GM11168 (cell line): ENCODE measurements at regions not wholly inside any gene's neighbourhood (a gene's known extent, or its start where the extent isn't known, plus 50 kb on each side); places are given as distances from the start of the nearest gene placed in this dataset.

ENCODE experiments used
- in situ Hi-C: fragments of 300-500 bp; cut with MboI; formaldehyde crosslinking; loops from one replicate; pipeline ENCODE4 v1.12.0; 2022; ENCODE audit warnings: low sequenced_read_pairs; ENCODE audit not compliant: unreplicated experiment

DNA sequence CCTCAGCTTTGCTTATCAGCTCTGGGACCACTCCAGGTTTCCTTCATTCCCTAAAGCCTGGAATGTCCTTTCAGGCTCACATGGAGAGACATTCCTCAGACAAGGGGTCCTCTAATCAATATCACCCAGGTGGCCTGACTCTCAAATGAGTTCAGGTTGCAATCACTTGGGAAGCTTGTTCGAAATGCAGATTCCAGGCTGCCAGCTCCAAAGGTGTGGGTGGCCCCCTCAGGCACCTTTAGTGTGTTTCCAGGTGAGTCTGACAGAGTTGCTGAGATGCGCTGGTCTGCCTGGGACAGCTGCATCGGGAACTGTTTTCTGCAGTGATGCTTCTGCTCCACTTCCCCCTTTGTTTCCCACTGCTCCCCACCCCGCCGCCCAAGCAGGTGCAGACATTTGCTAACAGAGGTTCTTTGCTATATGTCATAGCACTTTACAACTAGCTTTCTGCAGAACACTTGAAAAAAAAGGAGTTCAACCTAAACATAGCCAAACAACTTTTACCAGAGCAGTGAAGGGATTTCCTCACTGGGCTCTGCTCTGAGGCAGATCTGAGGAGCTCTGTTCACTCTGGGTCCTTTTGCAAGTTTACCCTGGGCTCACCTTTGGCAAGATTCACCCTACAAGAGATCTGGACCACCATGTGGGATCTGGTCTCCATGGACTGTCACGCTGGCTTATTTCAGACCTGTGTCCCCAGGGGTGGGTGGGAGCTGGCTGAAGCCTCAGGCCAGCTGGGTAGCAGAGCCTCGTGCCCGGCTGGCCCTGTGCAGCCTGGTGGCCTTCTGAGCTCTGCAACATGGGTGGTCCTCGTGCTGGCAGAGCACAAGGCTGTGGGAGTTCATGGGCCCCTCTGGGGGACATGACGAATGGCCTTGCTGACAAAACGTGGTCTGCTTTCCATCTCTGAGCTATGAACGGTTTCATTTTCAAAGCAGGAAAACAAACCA is 539.6 kb downstream of the CCDC171 start:
- in situ Hi-C loops: no loop called here

DNA sequence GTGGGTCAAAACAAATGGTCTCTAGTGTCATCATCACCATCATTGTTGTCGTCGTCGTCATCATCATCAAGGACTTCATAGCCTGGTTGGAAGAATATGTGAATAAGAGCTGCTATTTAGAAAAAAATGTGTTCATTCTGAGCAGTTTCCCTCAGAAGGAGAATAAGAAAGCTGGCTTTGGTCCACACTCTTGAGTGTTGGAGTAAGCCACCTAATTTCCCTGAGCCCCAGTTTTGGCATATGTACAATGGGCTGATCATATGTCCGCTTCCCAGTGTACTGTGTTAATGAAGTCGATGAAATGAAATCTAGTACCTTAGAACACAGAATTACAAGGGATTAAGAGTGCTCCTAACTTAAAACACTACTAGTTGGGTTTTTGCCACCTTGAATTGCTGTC is 545.5 kb downstream of the CCDC171 start:
- in situ Hi-C loops: no loop called here

DNA sequence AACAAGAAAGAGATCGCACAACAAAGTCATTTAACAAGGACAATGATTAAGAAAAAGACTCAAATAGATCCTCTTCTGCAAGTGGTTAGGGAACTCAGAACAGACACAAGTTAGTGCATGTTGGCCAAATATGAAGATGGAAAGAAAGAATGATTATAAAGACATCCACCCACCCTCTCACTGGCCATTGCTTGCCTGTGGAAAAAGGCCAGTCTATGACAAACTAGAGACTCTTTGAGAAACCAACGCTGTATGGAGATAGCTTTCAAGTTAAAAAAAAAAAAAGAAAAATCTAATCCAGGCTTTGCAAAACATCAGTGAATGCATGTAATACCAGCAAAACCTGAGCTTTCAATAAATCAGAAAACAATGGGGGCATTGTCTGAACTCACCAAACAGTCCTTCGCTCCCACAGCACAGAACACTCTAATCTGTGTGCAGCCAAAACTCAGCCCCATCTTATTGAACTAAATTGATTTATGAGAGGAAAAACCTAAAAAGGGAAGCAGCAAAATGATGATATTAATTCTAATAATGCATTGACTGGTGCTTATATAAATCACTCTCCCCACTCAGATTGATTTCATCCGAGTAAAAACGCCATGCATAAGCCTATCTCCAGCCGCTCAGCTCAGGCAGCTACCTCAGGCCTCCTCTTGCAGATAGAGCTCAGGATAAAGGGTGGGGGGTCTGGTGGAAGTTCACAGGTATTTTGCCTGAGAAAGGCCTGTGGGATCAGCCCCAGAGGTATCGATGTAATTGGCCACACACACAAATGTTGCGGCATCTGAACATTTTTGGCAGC is 547.1 kb downstream of the CCDC171 start:
- in situ Hi-C loops: no loop called here

DNA sequence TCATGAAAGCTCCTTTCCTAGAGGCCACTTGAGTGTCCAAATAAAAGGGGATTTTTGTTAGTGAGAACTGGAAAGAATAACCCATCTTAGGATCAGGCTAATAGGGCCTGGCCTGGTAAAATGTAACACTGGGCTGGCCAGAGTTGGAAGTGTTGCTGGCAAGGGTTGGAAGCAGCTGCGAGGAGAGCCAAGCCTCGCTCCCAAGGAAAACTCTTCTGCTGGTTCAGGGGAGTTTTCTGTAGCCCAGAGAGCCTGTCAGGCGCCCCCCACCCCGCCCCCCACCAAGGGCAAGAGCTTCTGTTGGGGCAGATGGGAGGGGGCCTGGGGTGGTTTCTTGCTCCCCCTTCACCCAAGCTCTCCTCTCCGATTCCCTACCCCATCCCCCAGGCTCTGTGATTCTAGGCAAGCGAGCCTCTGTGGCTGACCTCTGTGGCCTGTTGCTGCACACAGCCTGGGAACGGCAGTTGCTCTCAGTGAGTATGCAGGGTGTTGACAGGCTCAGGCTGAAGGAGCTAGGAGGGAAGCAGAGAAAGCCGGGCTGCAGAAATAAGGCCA is 547.8 kb downstream of the CCDC171 start:
- in situ Hi-C loops: no loop called here

DNA sequence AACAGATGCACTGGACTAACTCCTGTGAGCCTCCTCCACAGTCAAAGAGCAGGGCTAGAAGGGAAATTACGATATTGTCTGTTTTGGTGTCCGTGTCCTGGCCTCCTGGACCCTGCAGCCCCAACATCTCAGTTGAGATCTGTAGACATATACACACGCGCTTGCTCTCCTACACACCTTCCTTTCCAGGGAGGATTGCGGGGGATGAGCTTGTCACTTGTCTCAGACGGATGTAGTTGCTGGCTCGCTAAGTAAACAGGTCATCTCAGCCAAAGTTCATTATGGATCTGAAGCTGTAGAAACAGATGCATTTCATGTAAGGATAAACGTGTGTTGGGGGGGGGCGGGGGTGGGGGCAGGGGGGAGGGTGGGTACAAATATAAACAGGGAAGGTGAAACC is 549.3 kb downstream of the CCDC171 start:
- in situ Hi-C loops: no loop called here

DNA sequence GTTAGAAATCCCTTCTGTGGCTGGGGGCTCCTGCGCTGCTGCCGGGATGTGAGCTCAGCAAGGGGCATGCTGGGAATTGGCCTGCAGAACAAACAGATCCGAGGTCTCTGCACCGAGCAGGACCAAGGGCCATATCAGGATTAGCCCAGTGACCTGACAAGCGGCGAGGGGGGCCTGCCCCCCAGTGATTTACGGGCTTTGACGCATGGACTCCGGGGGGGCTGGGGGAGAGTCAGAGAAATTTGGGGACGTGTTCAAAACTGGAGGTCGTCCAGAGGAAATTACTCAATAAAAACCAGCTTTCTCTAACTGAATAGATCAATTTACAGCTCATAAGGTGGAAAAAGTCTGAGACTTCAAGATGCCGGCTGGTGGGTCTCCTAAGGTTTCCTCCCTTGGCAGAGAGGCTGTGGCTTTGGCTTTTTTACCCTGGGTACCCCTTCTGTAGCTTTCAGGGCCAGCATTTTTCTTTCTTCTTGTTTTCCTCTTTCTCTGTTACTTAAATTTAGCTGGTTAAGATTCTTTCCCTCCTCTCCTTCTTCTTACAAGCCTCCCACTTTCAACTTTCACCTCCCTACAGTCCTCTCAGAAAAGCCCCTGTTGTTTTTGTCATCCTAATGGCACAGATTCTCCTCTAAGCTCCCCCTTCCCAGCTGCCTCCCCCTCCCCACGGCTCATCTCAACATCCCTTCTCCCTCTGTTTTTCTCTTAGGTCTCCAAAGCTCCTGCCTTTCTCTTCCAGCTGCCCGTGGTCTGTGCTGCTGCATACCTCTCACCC is 551.0 kb downstream of the CCDC171 start:
- in situ Hi-C loops: no loop called here

DNA sequence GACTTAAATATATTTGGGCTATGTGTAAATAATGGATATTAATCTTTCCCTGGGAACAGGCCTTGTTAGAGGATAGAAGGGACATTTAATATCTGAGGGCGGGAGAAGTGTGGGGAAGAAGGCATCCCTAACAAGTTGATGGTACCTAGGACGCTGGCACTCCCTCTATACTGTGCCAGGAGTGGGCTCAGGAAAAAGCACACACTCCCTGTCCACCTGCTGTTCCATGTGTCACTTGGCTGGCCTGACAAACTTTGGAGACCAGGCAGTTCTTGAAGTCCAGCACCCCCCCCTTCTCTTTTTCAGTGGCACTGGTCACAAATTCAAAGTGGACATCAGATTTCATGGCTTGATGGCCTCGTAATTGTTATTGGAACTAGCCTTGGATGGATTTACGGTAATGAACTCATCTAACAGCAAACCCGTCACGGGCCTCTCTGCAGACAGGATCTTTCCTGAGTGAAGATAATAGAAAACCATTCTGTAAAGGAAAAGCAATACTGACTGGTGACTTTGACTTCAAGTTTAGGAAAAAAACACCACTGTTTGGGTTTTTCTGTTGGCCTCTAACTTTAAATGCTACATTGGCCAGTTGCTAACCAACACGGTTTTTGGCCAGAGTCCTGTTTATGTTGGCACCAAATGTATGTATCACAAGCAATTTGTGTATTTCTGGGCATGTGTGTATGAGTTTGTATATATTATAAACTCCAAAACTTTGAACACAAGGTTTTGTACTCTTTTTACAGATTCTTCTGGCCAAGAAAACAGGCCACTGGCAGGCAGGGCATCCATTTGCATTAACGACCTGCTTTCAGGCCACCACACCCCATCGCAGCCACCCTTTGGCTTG is 552.6 kb downstream of the CCDC171 start:
- in situ Hi-C loops: no loop called here

DNA sequence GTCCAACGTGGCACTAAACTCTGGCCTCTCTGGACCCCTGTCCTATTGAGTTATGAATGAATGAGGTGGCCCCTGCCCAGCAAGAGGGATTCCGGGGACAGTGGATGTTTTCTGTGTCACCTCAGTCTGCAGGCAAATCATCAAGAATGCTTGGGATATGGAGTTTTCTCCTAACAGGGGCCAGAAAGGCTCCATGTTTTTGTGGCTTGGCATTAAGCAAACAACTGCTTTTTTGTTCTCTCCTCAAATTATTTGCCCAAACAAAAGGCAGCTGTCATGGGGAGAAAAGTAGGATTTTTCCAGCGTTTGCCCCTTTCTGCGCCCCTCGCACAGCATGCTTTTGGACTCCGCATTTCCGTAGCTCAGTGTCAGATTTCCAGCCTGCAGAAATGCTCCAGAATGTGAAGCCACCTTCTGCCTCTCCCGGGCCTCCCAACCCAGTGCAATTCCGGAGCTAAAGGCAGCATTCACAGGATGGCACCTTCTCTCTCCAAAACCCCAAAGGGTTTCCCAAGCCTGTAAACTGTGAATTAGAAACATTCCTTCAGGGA is 553.3 kb downstream of the CCDC171 start:
- in situ Hi-C loops: no loop called here

DNA sequence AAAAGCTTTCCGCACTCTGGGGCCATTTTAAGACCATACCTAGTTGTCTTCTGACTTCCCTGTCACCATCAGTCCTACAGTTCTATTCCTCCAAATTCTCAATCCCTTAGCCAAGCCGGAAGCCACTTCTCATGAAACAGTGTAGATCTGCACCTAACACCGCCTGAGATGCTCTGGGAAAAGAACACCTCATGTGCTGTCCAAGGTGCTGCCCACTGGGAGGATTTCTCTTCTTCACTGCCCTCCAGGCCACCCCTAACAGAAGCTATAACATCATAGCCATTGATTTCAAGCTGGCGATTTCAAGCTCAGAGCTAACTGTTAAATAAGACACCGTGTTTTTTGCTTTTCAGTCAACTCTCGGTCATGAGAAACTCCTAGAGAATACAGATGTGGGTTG is 559.3 kb downstream of the CCDC171 start:
- in situ Hi-C loops: no loop called here

DNA sequence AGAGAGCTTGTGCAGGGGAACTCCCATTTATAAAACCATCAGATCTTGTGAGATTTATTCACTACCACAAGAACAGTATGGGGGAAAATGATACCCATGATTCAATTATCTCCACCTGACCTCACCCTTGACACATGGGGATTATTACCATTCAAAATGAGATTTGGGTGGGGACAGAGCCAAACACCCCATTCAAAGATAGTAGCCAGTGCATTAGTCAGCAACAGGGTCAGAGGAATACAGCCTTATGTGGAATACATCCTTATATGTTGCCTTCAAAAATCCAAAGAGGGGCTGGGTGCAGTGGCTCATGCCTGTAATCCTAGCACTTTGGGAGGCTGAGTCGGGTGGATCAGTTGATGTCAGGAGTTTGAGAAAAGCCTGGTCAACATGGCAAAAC is 563.2 kb downstream of the CCDC171 start:
- in situ Hi-C loops: no loop called here

DNA sequence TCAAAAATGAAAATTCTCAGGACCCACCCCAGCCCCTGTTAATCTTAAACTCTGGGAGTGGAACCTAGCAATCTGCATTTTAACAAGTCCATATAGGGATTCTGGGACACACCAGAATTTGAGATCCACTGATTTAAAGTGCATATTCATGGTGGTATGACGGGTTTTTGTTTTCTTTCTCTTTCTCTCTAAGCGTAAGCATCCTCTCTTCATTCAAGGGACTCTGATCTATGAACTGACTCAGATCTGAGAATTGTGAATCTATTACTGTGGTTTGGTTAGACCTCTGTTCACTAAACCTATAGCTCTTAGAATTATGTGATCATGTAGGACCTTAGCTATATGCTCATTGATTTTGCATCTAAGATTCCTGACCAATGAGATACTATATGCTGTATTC is 565.2 kb downstream of the CCDC171 start:
- in situ Hi-C loops: no loop called here

DNA sequence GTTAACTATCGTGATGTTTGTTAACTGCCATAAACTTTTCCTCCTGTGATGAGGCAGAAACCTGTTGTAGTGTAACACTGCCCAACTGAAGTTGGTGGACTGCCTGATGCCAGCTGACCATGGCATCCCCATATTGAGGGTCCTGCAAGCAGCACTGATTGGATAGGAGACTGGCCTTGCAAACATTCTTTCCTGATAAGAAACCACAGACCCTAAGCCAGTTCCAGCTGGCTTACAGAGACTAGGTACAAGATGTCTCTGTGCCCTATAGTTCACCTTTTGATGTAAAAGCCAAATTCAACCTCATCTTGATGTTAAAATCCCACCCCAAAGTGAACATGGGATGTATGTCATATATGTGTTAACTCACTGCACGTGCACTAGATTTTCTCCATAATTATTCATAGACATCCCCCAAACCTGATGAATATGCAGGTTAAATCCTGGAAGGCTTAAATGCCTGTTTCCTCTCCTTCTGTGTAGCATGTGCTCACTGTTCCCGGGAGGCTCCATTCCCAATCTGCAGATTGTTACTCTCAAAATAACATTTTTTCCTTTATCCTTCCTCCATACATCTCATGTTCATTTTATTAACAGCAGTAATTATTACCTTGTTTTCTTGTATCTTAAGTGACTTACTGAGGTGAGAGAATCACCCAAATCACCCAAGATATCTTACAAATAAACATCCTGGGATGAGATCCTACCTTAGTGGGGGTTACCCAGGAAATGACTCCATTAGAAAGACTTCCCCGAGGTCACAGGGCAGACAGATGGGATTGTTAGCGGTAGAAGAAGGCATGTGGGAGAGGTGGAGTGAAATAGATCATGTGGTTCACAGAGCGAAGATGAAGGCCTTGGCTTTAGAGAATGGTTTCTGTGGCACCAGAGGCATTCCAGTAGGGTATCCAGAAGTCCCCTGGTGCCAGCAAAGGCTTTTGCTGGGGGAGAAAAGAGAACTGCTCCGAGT is 566.7 kb downstream of the CCDC171 start:
- in situ Hi-C loops: no loop called here

DNA sequence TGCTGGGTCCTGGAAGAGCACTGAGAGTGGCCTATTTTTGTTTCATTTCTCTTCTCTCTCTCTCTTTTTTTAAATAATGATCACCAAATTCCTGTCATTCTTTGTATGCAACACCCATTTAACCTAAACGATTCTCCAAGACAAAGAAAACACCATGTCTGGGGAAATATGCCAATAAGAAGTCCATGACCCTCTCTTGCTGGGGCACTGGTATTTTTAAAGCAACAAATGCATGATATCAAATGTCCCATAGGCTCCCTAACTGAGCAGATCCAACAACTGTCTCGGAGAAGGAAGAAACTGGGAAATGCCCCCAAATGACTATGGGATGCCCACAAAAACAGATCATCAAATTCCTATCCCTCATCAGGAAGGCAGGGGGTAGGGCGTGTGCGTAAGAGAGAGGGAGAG is 567.4 kb downstream of the CCDC171 start:
- in situ Hi-C loops: no loop called here

DNA sequence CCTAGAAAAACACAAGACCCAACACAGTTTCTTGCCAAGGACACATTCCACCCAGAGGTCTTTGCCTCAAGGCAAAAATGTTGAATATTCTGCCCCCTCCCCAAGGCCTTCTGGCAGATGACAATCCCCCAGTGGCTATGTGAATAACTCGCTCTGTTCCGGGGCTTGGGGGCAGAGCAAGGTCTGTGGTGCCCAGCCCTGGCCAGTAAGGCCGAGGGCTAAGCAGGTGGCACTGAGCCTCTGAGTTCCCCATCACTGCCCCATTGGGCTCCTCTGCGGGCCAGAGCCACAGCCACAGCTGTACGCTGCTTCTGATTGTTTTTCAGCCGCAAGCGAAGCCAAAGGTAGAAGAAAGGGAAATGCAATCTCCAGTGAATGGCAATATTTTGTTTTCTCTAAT is 567.9 kb downstream of the CCDC171 start:
- in situ Hi-C loops: no loop called here

DNA sequence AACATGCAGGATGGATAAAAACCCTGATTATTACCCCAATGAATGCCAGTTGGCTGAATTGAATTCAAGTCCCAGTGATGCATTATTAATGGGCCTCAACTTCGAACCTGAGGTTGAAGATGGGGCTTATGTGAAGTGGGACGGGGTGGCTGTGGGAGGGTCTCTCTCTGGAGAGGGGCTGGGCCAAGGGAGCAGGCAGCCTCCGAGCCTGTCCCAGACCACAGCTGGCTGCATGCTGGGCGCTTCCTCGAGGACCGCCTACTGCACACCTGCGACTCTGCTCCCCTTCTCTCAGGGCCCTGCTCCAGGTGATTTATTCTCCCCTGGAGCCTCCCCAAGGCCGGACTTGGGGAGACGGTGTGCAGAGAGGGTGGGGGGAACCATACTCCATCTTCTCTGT is 568.3 kb downstream of the CCDC171 start:
- in situ Hi-C loops: no loop called here

DNA sequence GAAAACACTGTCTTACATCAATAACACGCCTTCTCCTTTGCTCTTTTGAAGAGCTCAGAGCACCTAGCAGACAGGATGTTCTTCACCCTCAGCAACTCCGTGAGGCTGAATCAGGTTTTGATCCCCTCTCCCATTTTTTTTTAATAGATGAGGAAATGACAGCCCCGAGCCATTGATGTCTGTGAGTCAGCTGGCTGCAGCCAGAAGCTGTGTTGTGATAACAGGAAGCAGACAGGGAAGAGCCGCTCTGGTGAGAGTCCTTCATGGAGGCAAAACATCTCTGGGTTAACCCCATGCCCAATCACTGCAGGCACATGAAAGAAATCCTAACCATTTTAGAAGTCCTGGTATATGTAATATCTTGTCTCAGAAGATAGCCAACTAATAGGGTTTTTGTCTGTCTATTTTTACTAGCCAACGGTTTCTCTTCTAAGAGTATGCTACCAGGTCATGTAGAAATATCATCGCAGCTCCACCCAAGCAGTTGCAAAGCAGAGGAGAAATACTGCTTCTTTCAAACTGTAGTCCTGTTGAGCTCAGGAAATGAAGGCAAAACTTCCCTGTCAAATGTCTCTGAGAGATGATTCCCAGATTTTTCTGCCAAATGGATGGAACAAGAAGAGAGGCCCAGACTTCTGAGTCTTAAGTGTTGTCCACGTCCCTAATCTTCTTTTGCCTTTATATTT is 568.9 kb downstream of the CCDC171 start:
- in situ Hi-C loops: no loop called here

DNA sequence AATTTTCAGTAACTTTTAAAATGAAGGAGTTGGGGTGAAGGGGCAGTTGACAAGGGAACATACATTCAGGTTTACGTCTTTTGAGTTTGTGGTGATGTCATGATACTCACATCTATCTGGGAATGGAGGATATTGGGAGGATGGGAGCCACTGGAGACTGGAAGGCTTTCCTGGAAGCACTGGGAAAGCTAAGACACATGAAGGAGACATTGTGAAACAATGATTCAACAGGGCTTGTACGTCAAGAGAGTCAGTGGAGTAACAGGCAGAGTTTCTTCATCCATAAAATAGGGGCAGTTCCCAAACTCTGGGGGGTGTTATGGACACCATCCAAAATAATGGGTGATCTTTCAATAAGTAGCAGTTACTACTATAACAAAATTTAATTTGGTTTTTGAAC is 572.8 kb downstream of the CCDC171 start:
- in situ Hi-C loops: no loop called here
